ENCODE measurements at regions not wholly inside any gene's neighbourhood (a gene's known extent, or its start where the extent isn't known, plus 50 kb on each side); places are given as distances from the start of the nearest gene placed in this dataset.

GRCh38 chr14:84013424-84013823 is 1516.5 kb upstream of the FLRT2 start:
- WGBS (ENCODE audit: insufficient coverage): no CpG with 5 or more reads among the region's 1 CpG
- H2AFZ ChIP-seq (ENCODE audit: insufficient read depth, low read depth, low read length, poor library complexity, severe bottlenecking): no peak overlapping the region
- H3K36me3 ChIP-seq (replicated peaks in 1 of 2; ENCODE audit: control insufficient read depth in 1 of 2, insufficient read depth in 2 of 2, low read length in 2 of 2): no peaks in the 10 kb centered on the region

GRCh38 chr14:84017495-84017894 is 1512.4 kb upstream of the FLRT2 start:
- Mint-ChIP-seq H3K36me3 (no peaks in the 10 kb centered on the region), H3K9me3 (peaks cover 2 to 12% (median 5%) of the 10 kb centered on the region in 7 donors), H3K27me3 (ENCODE audit: low read depth in 3 of 3) (no peaks in the 10 kb centered on the region), H3K4me3 (no peak overlapping the region), H3K4me1 (no peaks in the 10 kb centered on the region), H3K27ac (no peak overlapping the region)
- Histone ChIP-seq H2AFZ (ENCODE audit: insufficient read depth, low read depth, low read length, poor library complexity, severe bottlenecking) (no peak overlapping the region), H3K27ac (ENCODE audit: low read depth in 1 of 2, low read length in 2 of 2) (no peak overlapping the region), H3K9ac (ENCODE audit: insufficient read depth, low read length, poor library complexity, severe bottlenecking) (no peak overlapping the region), H3K4me2 (replicated peaks; ENCODE audit: extremely low read depth, low read length, poor library complexity, severe bottlenecking) (no peak overlapping the region), H3K9me3 (replicated peaks in 1 of 2; ENCODE audit: control insufficient read depth in 1 of 2, insufficient read depth in 1 of 2, low read length in 2 of 2) (peaks cover 0 to 2% of the 10 kb centered on the region in 2 donors), H3K4me1 (ENCODE audit: control insufficient read depth in 1 of 2, insufficient read depth in 2 of 2, low read length in 2 of 2) (no peaks in the 10 kb centered on the region), H3K79me2 (ENCODE audit: insufficient read depth, low read length) (no peaks in the 10 kb centered on the region), H3K4me3 (replicated peaks in 1 of 3; ENCODE audit: low read depth in 2 of 3, low read length in 3 of 3) (no peak overlapping the region), H4K20me1 (ENCODE audit: insufficient read depth, low read length) (no peaks in the 10 kb centered on the region), H3K27me3 (ENCODE audit: control insufficient read depth in 2 of 2, insufficient read depth in 2 of 2, low read length in 2 of 2) (no peaks in the 10 kb centered on the region), H3K36me3 (replicated peaks in 1 of 2; ENCODE audit: control insufficient read depth in 1 of 2, insufficient read depth in 2 of 2, low read length in 2 of 2) (no peaks in the 10 kb centered on the region)
- WGBS (ENCODE audit: insufficient coverage): 100% methylated on average over 2 of the region's 7 CpGs
- DNase-seq: no peak
- intact Hi-C loops (cut with micrococcal nuclease): no loop called here
- TF ChIP-seq, protein P1, sequence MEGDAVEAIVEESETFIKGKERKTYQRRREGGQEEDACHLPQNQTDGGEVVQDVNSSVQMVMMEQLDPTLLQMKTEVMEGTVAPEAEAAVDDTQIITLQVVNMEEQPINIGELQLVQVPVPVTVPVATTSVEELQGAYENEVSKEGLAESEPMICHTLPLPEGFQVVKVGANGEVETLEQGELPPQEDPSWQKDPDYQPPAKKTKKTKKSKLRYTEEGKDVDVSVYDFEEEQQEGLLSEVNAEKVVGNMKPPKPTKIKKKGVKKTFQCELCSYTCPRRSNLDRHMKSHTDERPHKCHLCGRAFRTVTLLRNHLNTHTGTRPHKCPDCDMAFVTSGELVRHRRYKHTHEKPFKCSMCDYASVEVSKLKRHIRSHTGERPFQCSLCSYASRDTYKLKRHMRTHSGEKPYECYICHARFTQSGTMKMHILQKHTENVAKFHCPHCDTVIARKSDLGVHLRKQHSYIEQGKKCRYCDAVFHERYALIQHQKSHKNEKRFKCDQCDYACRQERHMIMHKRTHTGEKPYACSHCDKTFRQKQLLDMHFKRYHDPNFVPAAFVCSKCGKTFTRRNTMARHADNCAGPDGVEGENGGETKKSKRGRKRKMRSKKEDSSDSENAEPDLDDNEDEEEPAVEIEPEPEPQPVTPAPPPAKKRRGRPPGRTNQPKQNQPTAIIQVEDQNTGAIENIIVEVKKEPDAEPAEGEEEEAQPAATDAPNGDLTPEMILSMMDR (IDR thresholded peaks at IDR 0.05): no peak

More at GRCh38 chr14:84013424-84013823, 1516.5 kb upstream of the FLRT2 start:
- no peaks in the 10 kb centered on the region for H3K27me3 Mint-ChIP-seq (ENCODE audit: low read depth in 3 of 3)
- no peaks in the 10 kb centered on the region for H3K79me2 ChIP-seq (ENCODE audit: insufficient read depth, low read length)
- no peaks in the 10 kb centered on the region for H3K4me1 ChIP-seq (ENCODE audit: control insufficient read depth in 1 of 2, insufficient read depth in 2 of 2, low read length in 2 of 2)
- TF ChIP-seq, protein P1 (IDR thresholded peaks at IDR 0.05): no peak
- no peak overlapping the region for H3K4me3 Mint-ChIP-seq
- no peak overlapping the region for H3K27ac Mint-ChIP-seq
- no peaks in the 10 kb centered on the region for H3K4me1 Mint-ChIP-seq
- H3K9me3 ChIP-seq (replicated peaks in 1 of 2; ENCODE audit: control insufficient read depth in 1 of 2, insufficient read depth in 1 of 2, low read length in 2 of 2): no peaks in the 10 kb centered on the region
- H3K27ac ChIP-seq (ENCODE audit: low read depth in 1 of 2, low read length in 2 of 2): no peak overlapping the region
- intact Hi-C loops (cut with micrococcal nuclease): no loop called here
- peaks cover 0 to 4% (median 0%) of the 10 kb centered on the region in 7 donors for H3K9me3 Mint-ChIP-seq
- H3K4me2 ChIP-seq (replicated peaks; ENCODE audit: extremely low read depth, low read length, poor library complexity, severe bottlenecking): no peak overlapping the region
- no peak overlapping the region for H3K9ac ChIP-seq (ENCODE audit: insufficient read depth, low read length, poor library complexity, severe bottlenecking)
- DNase-seq: no peak
- H4K20me1 ChIP-seq (ENCODE audit: insufficient read depth, low read length): no peaks in the 10 kb centered on the region
- no peaks in the 10 kb centered on the region for H3K36me3 Mint-ChIP-seq
- H3K4me3 ChIP-seq (replicated peaks in 1 of 3; ENCODE audit: low read depth in 2 of 3, low read length in 3 of 3): no peak overlapping the region
- no peaks in the 10 kb centered on the region for H3K27me3 ChIP-seq (ENCODE audit: control insufficient read depth in 2 of 2, insufficient read depth in 2 of 2, low read length in 2 of 2)

Data from CD14-positive monocyte (primary cell).